Testis (tissue), 2 donors: ENCODE measurements at regions not wholly inside any gene's neighbourhood (a gene's known extent, or its start where the extent isn't known, plus 50 kb on each side); places are given as distances from the start of the nearest gene placed in this dataset.

Source experiments
- CTCF ChIP-seq, 3 experiments: fragments of 450-650 bp in 2 of 3; fragments of 200-600 bp in 1 of 3; sonication (generic) in 1 of 3; IDR thresholded peaks; one replicate each; pipeline ENCODE4 v1.5.1; 2016 to 2019; ENCODE audit warnings: antibody characterized with exemption in 3 of 3, mild to moderate bottlenecking in 2 of 3, moderate library complexity in 1 of 3
- POLR2A ChIP-seq: fragments of 450-650 bp; IDR thresholded peaks from one replicate; pipeline ENCODE4 v1.6.1; 2017; ENCODE audit warnings: antibody characterized with exemption, mild to moderate bottlenecking, moderate library complexity

- TF ChIP-seq POLR2A: no peak
- TF ChIP-seq CTCF (IDR thresholded peaks at IDR 0.05): no peak
Observed at GRCh38 chr6:156599366-156599765, 177.8 kb upstream of the ARID1B start.
